Activated gamma-delta T cell treated with anti-CD3 and anti-CD28 coated beads, Interleukin-2, amount 50 U/mL, for 16 hours (primary cell): ENCODE measurements at regions not wholly inside any gene's neighbourhood (a gene's known extent, or its start where the extent isn't known, plus 50 kb on each side); places are given as distances from the start of the nearest gene placed in this dataset.
"Not testable (repeated sequence)": the region's sequence is repeated elsewhere in the genome, so short reads cannot be mapped to it uniquely, and the experiment has no call there.

ENCODE experiments used
- DNase-seq: peaks from one replicate; pipeline ENCODE4 v3.0.0-alpha.2; 2020; ENCODE audit warnings: low read depth

DNA sequence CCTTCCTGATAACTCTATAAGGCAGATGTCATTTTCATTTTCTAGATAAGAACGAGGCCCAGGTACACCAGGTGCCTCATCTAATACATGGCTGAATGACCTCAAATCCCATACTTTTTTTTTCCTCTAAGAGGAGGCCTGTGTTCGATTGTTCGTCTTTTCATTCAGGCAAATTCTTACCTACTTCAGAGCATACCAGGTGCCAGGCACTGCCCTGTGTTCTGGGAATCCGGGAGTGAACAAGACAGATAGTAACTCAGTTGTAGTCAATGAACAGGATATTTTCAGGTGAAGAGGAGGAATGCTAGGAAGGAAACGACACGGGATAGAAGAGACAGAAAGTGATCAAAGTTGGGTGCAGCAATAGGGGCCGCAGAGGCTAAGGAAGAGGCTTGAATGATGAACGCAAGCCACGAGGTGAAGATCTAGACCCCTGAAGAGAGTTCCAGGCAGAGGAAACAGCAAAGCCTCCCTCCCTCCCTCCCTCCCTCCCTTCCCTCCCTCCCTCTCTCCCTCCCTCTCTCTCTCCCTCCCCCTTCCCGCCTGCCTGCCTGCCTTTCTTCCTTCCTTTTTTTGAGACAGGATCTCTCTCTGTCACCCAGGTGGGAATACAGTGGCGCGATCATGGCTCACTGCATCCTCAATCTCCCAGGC lies 150.1 kb upstream of the ZNF217 start:
- no peak for DNase-seq

DNA sequence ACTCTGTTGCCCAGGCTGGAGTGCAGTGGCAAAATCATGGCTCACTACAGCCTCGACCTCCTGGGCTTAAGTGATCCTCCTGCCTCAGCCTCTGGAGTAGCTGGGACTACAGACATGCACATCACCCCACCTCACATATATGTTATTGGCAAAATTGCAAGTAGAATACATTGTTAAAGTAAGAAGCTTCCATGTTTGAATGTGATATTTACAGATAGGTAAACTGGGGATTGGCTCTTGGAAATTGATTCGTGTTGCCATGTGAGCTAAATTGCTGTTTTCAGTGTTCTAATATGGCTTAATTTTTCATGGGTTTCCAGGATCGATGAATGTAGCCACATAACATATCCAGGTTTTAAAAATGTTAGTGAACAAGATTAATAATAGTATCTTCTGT lies 149.0 kb upstream of the ZNF217 start:
- DNase-seq, result no peak

DNA sequence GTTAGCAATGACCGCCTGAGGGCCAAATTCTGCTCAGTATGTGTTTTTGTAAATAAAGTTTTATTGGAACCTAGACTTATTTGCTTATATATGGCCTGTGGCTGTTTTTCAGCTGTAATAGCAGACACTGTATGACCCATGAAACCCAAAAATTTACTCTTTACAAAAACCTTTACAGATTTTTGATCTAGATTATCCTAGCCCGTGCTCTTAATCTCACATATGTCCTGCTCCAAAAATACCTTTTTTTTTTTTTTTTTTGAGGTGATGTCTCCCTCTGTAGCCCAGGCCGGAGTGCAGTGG lies 148.0 kb upstream of the ZNF217 start:
- DNase-seq, result no peak

DNA sequence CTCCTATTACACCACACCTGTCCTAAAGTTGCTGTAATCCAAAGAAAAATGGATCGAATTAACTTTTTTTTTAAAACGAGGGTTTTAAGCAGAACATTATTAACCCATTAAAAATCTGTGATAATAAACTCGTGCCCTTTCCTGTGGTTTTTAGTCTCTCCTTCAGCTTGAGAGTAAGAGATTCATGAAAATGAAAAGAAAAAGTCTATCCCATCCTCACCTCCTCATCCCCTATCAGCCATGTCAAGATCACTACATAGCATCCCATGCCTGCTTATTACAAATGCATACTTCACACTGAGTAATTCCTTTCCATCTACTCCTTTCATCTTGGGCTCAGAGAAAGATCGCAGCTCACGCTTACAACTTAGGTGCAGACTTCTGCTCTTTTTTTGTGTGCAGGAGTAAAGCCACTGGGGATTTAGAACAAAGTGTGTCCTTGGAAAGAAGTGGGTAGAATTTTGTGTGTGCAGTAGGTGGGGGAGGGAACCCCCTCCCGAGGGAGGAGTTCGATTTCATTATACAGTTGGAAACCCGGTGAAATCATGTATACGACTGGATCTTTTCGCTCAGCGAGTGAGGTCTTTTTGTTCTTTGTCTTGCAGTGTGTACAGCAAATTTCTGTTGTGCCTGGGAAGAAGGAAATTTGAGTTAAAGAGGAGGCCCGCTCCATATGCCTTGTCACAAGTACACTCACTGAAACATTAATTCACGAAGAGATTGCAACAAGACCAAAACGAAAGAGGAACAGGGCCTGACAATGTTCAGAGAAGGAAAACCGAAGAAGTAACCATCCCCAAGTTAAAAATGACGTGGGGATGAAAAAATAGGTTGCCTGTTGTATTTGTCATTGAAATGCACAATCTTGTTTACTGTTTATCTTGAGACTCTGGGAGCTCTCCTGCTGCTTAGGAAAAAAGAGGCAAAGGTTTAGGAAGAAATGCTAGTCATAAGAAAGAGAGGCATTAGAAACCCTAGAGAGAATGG lies 146.5 kb upstream of the ZNF217 start:
- no peak for DNase-seq

DNA sequence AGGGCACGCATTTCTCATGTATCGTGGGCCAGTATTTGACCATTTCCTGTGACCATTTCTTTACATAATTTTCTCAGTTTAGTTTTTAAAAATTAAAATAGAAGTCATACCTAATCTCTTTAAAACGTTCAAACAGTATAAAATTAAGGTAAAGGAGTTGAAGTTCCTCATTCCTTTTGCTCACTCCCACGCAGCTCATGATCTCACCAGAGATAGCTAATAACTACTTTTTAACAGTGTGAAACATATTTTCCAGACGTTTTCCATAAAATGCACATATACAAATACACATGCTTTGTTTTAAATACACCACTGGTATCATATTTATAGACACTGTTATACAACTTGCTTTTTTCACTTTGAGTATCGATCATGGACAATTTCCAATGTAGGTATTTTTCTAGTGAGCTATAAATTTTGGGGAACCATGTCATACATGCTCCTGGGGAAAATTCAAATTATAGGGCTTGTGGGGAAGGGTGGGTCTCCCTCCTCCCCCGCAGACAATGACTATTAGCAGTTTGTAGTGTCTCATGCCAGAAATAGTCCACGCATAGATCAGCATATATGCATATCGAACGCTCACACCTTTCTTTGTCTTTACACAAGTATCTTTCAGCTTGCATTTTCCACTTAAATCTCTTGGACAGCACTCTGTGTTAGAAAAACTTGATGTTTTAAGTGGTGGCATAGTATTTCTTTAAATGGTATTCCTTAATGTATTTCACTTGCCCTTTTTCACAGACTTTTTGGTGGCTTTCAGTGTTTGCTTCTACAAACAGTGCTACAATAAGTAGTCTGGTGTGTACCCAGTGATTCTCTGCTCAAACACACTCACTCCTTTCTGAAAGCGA lies 145.5 kb upstream of the ZNF217 start:
- no peak for DNase-seq

DNA sequence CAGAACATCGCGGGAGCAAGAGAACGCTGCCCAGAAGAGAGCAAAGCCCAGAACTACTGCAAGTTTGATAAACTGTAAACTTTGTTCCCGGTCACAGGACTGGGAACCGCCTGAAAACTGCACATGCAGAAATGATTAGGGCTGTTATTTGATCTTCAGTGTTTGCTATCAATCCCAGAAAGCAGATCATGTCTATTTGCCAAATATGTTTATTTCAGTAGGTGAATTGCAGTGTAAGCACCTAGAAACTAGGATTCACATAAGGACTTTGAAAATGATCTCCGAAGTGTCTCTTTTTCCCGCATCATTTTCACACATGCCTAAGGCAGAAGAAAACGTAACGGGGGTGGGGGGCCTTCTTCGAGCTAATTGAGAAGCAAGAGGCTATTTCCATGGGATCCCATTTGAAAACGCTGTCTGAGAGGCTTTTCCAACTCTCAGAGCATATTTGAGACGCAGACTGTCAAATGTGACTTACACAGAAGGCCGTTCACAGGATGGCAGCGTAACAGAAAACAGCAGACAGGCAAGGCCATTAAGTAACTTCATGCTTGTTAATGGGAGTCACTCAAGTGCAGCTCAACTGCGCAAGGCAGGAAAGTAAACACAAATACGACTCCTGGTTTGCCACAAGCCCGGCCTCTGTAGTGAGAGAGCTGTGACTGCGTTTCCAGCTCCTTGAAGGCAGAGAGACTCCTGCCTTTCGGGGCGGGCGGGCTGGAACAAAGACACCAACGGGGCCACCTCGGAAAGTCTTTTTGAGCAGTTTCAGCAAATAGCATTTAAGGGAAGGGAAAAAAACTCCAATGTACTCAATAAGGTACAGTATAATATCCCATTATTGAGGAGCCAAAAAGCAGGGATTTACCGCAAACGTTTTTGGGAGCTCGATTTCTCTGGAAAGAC lies 144.7 kb upstream of the ZNF217 start:
- DNase-seq, result no peak

DNA sequence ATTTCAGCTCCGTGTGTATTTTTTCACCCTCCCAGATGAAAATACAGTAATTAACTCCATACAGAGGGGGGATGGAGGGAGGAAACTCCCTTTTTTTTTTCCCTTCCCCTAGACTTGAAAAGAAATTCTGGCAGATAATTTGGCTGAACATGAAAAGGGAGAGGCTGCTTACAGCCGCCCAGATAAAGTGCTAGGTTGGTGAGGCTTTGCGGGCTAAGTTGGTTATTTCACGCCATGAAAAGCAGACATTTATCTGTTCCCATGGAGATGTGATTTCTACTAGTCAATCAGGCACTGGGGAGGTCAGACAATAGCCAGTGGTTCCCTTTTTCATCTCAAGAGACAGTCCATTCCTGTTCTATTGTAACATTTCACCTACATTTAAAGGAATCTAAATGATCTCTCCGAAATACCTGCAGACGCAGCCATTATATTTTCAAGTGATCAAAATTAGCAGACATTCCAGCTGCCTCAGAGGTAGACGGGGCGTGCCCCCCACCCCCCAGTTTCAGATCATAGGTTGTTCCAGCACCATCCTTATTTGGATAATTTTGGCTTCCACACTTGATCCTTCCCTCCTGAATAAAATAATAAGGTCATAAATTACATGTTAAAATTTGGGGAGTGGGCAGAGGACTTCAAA lies 143.9 kb upstream of the ZNF217 start:
- DNase-seq, result no peak

DNA sequence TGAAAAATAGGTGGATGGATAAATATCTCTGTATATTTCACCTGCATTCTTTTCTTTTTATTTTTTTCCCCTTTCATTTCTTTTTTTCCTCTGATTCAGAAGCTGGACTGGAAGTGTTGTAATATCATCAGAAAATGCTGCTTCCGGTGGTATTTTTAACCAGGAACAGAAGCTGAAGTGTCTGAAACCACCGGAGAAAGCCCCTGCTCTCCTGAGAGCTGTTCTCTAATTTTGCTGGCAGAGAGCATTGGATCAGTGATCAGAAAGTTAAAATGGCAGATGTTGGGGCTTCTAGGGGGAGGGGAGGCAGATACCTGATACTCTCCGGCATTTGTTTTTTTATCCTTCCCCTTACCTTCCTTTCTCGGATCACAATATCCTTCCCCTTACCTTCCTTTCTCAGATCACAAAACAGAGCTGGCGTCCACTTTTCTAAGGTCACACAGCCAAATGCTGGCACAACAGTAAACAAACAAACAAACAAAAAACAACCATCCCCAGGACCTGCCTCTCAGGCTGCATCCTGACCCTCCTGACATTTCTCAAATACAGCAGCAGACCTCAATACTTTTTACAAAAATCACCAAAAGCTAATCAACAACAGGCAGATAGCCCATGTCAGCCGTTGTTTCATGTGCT lies 143.2 kb upstream of the ZNF217 start:
- no peak for DNase-seq

DNA sequence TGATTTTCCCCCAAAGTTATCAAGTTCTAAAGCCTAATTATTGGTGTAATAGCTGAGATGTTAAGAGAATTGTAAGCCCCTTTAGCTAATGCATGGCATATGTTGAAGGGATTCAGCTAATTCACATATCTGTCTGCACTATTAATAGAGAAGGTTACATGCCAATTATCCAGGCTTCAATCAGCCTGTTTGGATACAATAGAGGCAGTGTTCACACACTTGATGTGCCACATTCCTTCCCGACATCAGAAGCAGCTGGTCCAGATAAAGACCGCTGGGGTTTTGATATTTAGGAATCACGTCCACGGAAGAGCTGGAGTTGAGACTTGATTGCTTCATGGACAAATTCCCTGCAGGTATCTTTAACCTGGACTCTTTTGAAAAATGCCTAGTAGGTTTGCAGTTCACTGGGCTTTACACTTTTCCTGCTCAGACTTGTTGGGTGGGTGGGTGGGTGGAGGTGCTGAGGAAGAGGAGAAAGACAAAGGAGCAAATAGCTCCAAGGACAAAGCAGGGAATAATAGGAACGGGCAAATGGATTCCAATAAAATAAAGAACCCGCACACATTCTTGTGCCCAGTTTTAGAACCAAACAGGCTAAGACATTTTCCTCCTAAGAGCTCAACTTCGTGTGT lies 142.6 kb upstream of the ZNF217 start:
- no peak for DNase-seq

DNA sequence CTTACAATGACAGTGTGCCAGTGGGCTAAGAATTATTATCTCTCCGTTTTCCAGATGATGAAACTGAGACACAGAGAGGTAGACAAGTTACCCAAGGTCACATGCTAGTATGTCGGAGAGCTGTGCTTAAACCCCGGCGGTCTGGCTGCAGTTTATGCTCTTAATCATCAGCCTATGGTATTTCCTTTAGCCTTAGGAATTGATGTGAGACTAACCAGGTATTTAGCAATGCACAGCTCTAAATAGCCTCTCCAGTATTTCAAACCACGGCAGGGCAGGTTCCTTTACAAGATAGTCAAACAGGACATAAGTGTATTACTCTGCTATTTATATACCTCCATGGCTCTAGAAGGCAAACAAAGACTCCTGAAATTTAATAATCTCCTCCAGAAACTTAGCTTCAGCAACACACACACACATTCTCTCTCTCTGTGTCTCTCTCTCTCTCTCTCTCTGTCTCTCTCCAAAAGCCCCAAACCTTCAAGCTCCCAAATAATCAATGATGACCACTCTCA lies 142.0 kb upstream of the ZNF217 start:
- no peak for DNase-seq

DNA sequence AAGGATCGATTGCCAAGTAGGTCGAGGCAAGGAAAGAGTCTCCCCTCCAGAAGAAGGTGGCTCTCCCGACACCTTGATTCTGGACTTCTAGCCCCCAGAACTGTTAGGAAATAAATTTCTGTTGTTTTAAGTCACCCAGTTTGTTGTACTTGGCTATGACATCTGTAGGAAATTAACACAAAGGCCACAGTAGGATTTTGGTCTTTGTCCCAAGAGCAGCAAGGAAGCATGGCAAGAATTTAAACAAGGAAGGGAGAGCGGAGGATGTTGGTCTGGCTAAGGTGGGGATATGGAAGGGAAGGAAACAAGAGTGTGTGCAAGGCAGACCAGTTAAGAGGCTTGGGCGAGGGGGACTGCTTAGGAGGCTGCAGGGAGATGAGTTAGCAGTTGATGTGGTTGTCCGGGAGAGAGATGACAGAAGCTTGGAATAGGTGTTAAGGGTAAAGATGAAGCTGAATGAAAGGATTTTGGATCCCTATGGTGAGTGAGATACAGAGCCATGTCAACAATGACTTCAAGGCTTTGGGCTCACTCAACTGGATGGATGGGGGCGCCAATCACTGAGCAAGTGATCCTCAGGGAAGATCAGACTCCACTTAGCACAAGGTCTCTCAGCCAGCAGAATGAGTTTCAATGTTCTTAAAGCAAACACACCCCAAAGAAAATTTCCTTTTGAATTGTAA lies 140.5 kb upstream of the ZNF217 start:
- DNase-seq, result no peak

DNA sequence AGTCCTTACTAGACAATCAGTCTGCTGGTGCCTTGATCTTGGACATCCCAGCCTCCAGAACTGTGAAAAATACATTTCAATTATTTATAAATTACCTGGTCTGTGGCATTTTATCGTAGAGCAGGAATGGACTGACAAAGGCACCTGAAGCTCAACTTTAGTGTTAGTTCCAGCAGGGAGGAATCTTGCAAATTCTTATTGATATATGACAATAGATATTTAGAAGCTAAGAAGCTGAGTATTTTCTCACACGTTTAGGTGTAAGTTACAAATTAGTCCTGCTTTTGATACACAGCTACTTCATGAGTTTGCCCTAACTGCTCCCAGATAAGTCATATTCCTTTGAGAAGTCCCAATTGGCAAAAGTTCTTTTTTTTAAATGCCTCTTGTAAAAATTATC lies 138.0 kb upstream of the ZNF217 start:
- no peak for DNase-seq

DNA sequence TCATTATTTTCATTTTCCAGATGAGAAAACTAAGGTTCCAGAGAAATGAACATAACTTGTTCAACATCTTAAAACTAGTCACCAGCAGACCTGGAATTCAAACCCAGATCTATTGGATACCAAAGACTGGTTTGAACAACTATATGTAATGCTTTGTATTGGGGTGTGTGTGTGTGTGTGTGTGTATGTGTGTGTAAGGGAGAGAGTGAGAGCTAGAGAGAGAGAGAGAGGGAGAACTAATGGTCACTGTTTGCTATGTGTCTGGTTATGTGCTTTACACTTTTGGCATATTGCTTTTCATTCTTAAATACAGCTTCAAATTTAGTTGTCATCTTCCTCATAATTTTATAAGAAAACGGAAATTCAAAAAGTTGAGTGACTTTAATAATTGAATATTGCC lies 134.7 kb upstream of the ZNF217 start:
- no peak for DNase-seq

DNA sequence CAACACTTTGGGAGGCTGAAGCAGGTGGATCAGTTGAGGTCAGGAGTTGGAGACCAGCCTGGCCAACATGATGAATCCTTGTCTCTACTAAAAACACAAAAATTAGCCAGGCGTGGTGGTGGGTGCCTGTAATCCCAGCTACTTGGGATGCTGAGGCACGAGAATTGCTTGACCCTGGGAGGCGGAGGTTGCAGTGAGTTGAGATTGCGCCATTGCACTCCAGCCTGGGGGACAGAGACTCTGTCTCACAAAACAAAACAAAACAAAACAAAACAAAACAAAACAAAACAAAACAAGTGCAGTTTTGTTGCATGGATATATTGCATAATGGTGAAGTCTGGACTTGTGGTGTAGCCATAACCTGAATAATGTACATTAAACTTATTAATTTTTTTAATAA lies 133.6 kb upstream of the ZNF217 start:
- not testable (repeated sequence) for DNase-seq

DNA sequence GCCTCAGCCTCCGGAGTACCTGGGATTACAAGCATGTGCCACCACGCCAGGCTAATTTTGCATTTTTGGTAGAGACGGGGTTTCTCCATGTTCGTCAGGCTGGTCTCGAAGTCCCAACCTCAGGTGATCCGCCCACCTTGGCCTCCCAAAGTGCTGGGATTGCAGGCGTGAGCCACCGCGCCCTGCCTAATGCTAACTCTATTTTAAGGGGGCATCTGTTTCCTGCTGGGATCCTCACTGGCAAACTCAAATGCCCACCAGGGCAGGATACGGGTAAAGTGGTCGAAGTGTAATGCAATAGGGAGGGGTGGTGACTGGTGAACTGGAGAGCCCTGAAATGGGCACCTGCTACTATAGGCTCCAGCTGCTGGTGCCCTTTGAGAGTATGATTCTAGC lies 131.9 kb upstream of the ZNF217 start:
- no peak for DNase-seq

DNA sequence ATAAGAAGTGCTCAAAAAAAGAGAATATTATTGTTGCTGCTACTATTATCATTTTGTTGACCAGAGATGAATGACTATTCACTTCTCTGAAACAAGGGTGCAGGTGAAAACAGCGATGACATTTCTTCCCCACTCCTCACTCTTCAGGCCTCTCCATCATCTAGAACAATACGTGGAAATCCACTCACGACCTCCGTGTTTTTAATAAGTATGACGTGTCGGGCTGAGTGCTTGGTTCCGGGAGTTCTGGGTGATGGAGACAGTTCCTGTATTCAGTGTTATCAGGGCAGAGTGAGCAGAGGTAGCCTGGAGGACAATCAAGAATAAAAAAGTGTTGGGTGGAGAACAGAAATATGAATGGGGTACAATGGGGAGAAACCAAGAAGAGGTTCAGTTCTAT lies 130.0 kb upstream of the ZNF217 start:
- DNase-seq, result no peak

DNA sequence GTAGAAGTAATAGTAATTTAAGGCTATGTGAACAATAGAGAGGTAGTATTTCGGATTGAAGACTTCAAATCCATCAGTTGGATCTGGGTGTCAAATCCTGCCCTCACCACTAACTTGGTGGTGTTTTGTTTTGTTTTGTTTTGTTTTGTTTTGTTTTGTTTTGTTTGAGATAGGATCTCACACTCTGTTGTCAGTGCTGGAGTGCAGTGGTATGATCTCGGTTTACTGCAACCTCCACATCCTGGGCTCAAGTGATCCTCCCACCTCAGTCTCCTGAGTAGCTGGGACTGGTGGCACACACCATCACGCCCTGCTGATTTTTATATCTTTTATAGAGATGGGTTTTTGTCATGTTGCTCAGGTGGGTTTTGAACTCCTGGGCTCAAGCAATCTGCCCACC lies 129.4 kb upstream of the ZNF217 start:
- no peak for DNase-seq

DNA sequence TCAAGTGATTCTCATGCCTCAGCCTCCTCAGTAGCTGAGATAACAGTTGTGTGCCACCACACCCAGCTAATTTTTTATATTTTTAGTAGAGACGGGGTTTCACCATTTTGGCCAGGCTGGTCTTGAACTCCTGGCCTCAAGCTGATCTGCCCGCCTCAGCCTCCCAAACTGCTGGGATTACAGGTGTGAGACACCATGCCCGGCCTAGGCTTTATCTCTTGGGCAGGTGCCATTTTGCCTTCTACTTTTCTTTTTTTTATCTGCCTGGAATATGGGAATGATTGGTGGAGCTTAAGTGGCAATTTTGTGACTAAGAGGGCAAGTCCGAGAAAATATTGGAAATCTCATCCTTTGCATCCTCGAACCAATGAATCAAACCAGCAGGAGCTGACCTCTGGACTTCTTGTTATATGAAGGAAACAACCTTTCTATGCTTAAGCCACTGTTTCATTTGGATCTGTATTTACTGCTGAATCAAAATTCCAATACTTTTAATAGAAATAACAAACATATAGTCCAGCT lies 128.9 kb upstream of the ZNF217 start:
- DNase-seq, result no peak

DNA sequence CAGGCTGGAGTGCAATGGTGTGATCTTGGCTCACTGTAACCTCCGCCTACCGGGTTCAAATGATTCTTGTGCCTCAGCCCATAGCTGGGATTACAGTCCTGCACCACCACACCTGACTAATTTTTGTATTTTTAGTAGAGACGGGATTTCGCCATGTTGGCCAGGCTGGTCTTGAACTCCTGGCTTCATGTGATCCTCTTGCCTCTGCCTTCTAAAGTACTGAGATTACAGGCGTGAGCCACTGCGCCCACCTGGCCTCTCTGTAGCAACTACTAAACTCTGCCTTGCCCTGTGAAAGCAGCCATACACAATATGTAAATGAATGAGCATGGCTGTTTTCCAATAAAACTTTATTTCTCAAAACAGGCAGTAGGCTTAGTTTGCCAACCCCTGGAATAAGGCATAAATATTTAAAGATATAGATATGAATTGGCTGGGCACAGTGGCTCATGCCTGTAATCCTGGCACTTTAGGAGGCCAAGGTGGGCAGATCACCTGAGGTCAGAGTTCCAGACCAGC lies 127.9 kb upstream of the ZNF217 start:
- DNase-seq, result not testable (repeated sequence)
